HEK293 (cell line): ENCODE measurements at regions not wholly inside any gene's neighbourhood (a gene's known extent, or its start where the extent isn't known, plus 50 kb on each side); places are given as distances from the start of the nearest gene placed in this dataset.

Source experiments
- BCL11B ChIP-seq: fragments of 450-650 bp; formaldehyde crosslinking; IDR thresholded peaks from 2 replicates; pipeline ENCODE4 v1.5.1; 2016; ENCODE audit warnings: low read depth, missing biosample characterization, missing genetic modification characterization
- GLI2 ChIP-seq: fragments of 450-650 bp; formaldehyde crosslinking; IDR thresholded peaks from 2 replicates; pipeline ENCODE4; 2017; ENCODE audit warnings: missing biosample characterization, missing genetic modification characterization, low read depth, borderline replicate concordance
- GLIS1 ChIP-seq: fragments of 450-650 bp; formaldehyde crosslinking; IDR thresholded peaks from 2 replicates; pipeline ENCODE4 v1.5.1; 2016; ENCODE audit warnings: missing biosample characterization, missing genetic modification characterization
- GLIS2 ChIP-seq: fragments of 450-650 bp; formaldehyde crosslinking; IDR thresholded peaks from 2 replicates; pipeline ENCODE4 v1.5.1; 2016; ENCODE audit warnings: missing biosample characterization, missing genetic modification characterization
- HOXA7 ChIP-seq: sonication (generic); formaldehyde crosslinking; IDR thresholded peaks from 2 replicates; pipeline ENCODE4 v1.8.1; 2022; ENCODE audit warnings: missing genetic modification reagents, borderline replicate concordance
- HOXC10 ChIP-seq: sonication (generic); formaldehyde crosslinking; IDR thresholded peaks from 2 replicates; pipeline ENCODE4 v1.8.1; 2023; ENCODE audit warnings: mild to moderate bottlenecking, missing genetic modification reagents
- KLF8 ChIP-seq: fragments of 450-650 bp; formaldehyde crosslinking; IDR thresholded peaks from 2 replicates; pipeline ENCODE4 v1.5.1; 2016; ENCODE audit warnings: missing biosample characterization, missing genetic modification characterization
- PRDM1 ChIP-seq: fragments of 450-650 bp; formaldehyde crosslinking; IDR thresholded peaks from 2 replicates; pipeline ENCODE4; 2016; ENCODE audit warnings: missing biosample characterization, missing genetic modification characterization
- SCRT1 ChIP-seq: fragments of 450-650 bp; formaldehyde crosslinking; IDR thresholded peaks from 2 replicates; pipeline ENCODE4 v1.5.1; 2016; ENCODE audit warnings: missing biosample characterization, missing genetic modification characterization, borderline replicate concordance
- SETDB1 ChIP-seq: IDR thresholded peaks from one replicate; pipeline ENCODE4 v1.6.1; 2017; ENCODE audit warnings: mild to moderate bottlenecking, low read length, moderate library complexity, mixed read lengths; ENCODE audit not compliant: insufficient read length
- SP3 ChIP-seq: fragments of 450-650 bp; formaldehyde crosslinking; IDR thresholded peaks from 2 replicates; pipeline ENCODE4 v1.5.1; 2016; ENCODE audit warnings: missing biosample characterization, missing genetic modification characterization
- SP7 ChIP-seq: fragments of 450-650 bp; formaldehyde crosslinking; IDR thresholded peaks from 2 replicates; pipeline ENCODE4 v1.5.1; 2016; ENCODE audit warnings: missing biosample characterization, missing genetic modification characterization
- ZNF133 ChIP-seq: fragments of 450-650 bp; formaldehyde crosslinking; IDR thresholded peaks from 2 replicates; pipeline ENCODE4 v1.5.1; 2016; ENCODE audit warnings: missing biosample characterization, missing genetic modification characterization
- ZNF184 ChIP-seq: fragments of 450-650 bp; IDR thresholded peaks from 2 replicates; pipeline ENCODE4 v1.5.1; 2018; ENCODE audit warnings: missing biosample characterization, mild to moderate bottlenecking, missing genetic modification characterization
- ZNF23 ChIP-seq: fragments of 450-650 bp; formaldehyde crosslinking; IDR thresholded peaks from 2 replicates; pipeline ENCODE4 v1.5.1; 2016; ENCODE audit warnings: missing biosample characterization, missing genetic modification characterization, borderline replicate concordance
- ZNF366 ChIP-seq: fragments of 450-650 bp; formaldehyde crosslinking; conservative IDR thresholded peaks from 2 replicates; pipeline ENCODE4 v1.5.1; 2016; ENCODE audit warnings: missing biosample characterization, missing genetic modification characterization
- ZNF423 ChIP-seq: fragments of 450-650 bp; formaldehyde crosslinking; IDR thresholded peaks from 2 replicates; pipeline ENCODE4 v1.5.1; 2016; ENCODE audit warnings: missing biosample characterization, missing genetic modification characterization
- ZNF433 ChIP-seq: fragments of 450-650 bp; formaldehyde crosslinking; IDR thresholded peaks from 2 replicates; pipeline ENCODE4 v1.5.1; 2016; ENCODE audit warnings: missing biosample characterization, missing genetic modification characterization, low read depth
- ZNF501 ChIP-seq: fragments of 450-650 bp; formaldehyde crosslinking; IDR thresholded peaks from 2 replicates; pipeline ENCODE4 v1.5.1; 2016; ENCODE audit warnings: missing biosample characterization, missing genetic modification characterization
- ZNF544 ChIP-seq: fragments of 450-650 bp; formaldehyde crosslinking; IDR thresholded peaks from 2 replicates; pipeline ENCODE4 v1.5.0; 2017; ENCODE audit warnings: missing biosample characterization, missing genetic modification characterization
- ZNF785 ChIP-seq: fragments of 450-650 bp; formaldehyde crosslinking; IDR thresholded peaks from 2 replicates; pipeline ENCODE4 v1.5.1; 2016; ENCODE audit warnings: missing biosample characterization, missing genetic modification characterization
- TF ChIP-seq, protein P1 (sequence below): fragments of 450-650 bp; formaldehyde crosslinking; IDR thresholded peaks from 2 replicates; pipeline ENCODE4 v1.5.1; 2017; ENCODE audit warnings: missing biosample characterization, missing genetic modification characterization
- TF ChIP-seq, protein P2 (sequence below): fragments of 450-650 bp; formaldehyde crosslinking; IDR thresholded peaks from 2 replicates; pipeline ENCODE4 v1.5.1; 2016; ENCODE audit warnings: missing biosample characterization, missing genetic modification characterization
- TF ChIP-seq, protein P3 (sequence below): fragments of 450-650 bp; formaldehyde crosslinking; IDR thresholded peaks from 2 replicates; pipeline ENCODE4 v1.5.1; 2016; ENCODE audit warnings: missing biosample characterization, missing genetic modification characterization
- TF ChIP-seq, protein P4 (sequence below): fragments of 450-650 bp; formaldehyde crosslinking; IDR thresholded peaks from 2 replicates; pipeline ENCODE4 v1.5.1; 2016; ENCODE audit warnings: missing biosample characterization, missing genetic modification characterization
- TF ChIP-seq, protein P5 (sequence below): fragments of 450-650 bp; formaldehyde crosslinking; IDR thresholded peaks from 2 replicates; pipeline ENCODE4 v1.5.1; 2016; ENCODE audit warnings: missing biosample characterization, missing genetic modification characterization
- TF ChIP-seq, protein P6 (sequence below): fragments of 450-650 bp; formaldehyde crosslinking; IDR thresholded peaks from 2 replicates; pipeline ENCODE4 v1.5.1; 2016; ENCODE audit warnings: missing biosample characterization, missing genetic modification characterization
- TF ChIP-seq, protein P7 (sequence below): fragments of 450-650 bp; IDR thresholded peaks from 2 replicates; pipeline ENCODE4 v1.5.1; 2018; ENCODE audit warnings: missing biosample characterization, missing genetic modification characterization

DNA sequence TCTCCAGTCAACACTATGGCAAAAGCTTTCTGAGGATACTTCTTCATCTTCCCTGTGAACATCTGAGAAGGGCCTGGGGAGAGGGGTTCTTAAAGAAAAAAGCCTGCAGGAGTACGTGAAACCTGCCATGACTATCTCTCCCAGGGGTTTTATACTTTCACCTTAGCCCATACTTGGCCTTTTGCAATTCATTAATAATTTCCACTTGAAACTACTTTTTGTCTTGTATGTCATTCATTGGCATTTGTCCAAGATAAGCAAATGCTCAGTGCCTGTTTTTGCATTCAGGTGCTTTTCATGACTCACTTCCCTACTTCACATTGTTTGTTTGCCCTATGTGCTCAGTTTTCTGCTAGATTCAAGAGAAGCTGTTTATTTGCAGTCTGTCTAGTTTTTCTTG is 580.3 kb upstream of the GJE1 start (continued):
- TF ChIP-seq, protein P1, sequence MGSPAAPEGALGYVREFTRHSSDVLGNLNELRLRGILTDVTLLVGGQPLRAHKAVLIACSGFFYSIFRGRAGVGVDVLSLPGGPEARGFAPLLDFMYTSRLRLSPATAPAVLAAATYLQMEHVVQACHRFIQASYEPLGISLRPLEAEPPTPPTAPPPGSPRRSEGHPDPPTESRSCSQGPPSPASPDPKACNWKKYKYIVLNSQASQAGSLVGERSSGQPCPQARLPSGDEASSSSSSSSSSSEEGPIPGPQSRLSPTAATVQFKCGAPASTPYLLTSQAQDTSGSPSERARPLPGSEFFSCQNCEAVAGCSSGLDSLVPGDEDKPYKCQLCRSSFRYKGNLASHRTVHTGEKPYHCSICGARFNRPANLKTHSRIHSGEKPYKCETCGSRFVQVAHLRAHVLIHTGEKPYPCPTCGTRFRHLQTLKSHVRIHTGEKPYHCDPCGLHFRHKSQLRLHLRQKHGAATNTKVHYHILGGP = no peak
- TF ChIP-seq, protein P2, sequence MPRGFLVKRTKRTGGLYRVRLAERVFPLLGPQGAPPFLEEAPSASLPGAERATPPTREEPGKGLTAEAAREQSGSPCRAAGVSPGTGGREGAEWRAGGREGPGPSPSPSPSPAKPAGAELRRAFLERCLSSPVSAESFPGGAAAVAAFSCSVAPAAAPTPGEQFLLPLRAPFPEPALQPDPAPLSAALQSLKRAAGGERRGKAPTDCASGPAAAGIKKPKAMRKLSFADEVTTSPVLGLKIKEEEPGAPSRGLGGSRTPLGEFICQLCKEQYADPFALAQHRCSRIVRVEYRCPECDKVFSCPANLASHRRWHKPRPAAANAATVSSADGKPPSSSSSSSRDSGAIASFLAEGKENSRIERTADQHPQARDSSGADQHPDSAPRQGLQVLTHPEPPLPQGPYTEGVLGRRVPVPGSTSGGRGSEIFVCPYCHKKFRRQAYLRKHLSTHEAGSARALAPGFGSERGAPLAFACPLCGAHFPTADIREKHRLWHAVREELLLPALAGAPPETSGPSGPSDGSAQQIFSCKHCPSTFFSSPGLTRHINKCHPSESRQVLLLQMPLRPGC (tag by site-specific recombination) = 0 out of 2 replicates have a peak, but pooled peaks have one; percentile 19
- TF ChIP-seq HOXC10 (no peak), ZNF785 (tag by site-specific recombination) (no peak), ZNF184 (peak; percentile 57; the same call in 1 of the 2 replicates), GLIS2 (tag by site-specific recombination) (no peak), BCL11B (tag by site-specific recombination) (no peak), PRDM1 (no peak), GLI2 (no peak), ZNF501 (tag by site-specific recombination) (no peak), SETDB1 (no peak), HOXA7 (CRISPR knock-in tag) (no peak), ZNF23 (no peak), ZNF366 (tag by site-specific recombination) (0 out of 2 replicates have a peak, but pooled peaks have one; percentile 41), SP3 (tag by site-specific recombination) (no peak), SP7 (tag by site-specific recombination) (0 out of 2 replicates have a peak, but pooled peaks have one; percentile 12), ZNF433 (tag by site-specific recombination) (no peak), KLF8 (tag by site-specific recombination) (peak; percentile 68; the same call in 1 of the 2 replicates), GLIS1 (tag by site-specific recombination) (no peak), ZNF544 (tag by site-specific recombination) (no peak), ZNF133 (tag by site-specific recombination) (no peak), SCRT1 (tag by site-specific recombination) (no peak), ZNF423 (tag by site-specific recombination) (no peak)
- TF ChIP-seq, protein P3, sequence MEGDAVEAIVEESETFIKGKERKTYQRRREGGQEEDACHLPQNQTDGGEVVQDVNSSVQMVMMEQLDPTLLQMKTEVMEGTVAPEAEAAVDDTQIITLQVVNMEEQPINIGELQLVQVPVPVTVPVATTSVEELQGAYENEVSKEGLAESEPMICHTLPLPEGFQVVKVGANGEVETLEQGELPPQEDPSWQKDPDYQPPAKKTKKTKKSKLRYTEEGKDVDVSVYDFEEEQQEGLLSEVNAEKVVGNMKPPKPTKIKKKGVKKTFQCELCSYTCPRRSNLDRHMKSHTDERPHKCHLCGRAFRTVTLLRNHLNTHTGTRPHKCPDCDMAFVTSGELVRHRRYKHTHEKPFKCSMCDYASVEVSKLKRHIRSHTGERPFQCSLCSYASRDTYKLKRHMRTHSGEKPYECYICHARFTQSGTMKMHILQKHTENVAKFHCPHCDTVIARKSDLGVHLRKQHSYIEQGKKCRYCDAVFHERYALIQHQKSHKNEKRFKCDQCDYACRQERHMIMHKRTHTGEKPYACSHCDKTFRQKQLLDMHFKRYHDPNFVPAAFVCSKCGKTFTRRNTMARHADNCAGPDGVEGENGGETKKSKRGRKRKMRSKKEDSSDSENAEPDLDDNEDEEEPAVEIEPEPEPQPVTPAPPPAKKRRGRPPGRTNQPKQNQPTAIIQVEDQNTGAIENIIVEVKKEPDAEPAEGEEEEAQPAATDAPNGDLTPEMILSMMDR = no peak
- TF ChIP-seq, protein P4, sequence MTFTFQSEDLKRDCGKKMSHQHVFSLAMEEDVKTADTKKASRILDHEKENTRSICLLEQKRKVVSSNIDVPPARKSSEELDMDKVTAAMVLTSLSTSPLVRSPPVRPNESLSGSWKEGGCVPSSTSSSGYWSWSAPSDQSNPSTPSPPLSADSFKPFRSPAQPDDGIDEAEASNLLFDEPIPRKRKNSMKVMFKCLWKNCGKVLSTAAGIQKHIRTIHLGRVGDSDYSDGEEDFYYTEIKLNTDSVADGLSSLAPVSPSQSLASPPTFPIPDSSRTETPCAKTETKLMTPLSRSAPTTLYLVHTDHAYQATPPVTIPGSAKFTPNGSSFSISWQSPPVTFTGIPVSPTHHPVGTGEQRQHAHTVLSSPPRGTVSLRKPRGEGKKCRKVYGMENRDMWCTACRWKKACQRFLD (tag by site-specific recombination) = no peak
- TF ChIP-seq, protein P5, sequence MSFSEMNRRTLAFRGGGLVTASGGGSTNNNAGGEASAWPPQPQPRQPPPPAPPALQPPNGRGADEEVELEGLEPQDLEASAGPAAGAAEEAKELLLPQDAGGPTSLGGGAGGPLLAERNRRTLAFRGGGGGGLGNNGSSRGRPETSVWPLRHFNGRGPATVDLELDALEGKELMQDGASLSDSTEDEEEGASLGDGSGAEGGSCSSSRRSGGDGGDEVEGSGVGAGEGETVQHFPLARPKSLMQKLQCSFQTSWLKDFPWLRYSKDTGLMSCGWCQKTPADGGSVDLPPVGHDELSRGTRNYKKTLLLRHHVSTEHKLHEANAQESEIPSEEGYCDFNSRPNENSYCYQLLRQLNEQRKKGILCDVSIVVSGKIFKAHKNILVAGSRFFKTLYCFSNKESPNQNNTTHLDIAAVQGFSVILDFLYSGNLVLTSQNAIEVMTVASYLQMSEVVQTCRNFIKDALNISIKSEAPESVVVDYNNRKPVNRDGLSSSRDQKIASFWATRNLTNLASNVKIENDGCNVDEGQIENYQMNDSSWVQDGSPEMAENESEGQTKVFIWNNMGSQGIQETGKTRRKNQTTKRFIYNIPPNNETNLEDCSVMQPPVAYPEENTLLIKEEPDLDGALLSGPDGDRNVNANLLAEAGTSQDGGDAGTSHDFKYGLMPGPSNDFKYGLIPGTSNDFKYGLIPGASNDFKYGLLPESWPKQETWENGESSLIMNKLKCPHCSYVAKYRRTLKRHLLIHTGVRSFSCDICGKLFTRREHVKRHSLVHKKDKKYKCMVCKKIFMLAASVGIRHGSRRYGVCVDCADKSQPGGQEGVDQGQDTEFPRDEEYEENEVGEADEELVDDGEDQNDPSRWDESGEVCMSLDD (tag by site-specific recombination) = no peak
- TF ChIP-seq, protein P6, sequence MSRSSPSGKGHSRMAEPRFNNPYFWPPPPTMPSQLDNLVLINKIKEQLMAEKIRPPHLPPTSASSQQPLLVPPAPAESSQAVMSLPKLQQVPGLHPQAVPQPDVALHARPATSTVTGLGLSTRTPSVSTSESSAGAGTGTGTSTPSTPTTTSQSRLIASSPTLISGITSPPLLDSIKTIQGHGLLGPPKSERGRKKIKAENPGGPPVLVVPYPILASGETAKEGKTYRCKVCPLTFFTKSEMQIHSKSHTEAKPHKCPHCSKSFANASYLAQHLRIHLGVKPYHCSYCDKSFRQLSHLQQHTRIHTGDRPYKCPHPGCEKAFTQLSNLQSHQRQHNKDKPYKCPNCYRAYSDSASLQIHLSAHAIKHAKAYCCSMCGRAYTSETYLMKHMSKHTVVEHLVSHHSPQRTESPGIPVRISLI (tag by site-specific recombination) = peak; percentile 48; the same call in 1 of the 2 replicates
- TF ChIP-seq, protein P7, sequence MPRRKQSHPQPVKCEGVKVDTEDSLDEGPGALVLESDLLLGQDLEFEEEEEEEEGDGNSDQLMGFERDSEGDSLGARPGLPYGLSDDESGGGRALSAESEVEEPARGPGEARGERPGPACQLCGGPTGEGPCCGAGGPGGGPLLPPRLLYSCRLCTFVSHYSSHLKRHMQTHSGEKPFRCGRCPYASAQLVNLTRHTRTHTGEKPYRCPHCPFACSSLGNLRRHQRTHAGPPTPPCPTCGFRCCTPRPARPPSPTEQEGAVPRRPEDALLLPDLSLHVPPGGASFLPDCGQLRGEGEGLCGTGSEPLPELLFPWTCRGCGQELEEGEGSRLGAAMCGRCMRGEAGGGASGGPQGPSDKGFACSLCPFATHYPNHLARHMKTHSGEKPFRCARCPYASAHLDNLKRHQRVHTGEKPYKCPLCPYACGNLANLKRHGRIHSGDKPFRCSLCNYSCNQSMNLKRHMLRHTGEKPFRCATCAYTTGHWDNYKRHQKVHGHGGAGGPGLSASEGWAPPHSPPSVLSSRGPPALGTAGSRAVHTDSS (tag by site-specific recombination) = no peak
